HG03064 (cell line): ENCODE measurements at regions not wholly inside any gene's neighbourhood (a gene's known extent, or its start where the extent isn't known, plus 50 kb on each side); places are given as distances from the start of the nearest gene placed in this dataset.
"Not testable (repeated sequence)": the region's sequence is repeated elsewhere in the genome, so short reads cannot be mapped to it uniquely, and the experiment has no call there.

Experiments used
- ATAC-seq: cut with Tn5 transposase; IDR thresholded peaks from one replicate; pipeline ENCODE4 v1.9.1; 2021; ENCODE audit warnings: low read depth; ENCODE audit not compliant: unreplicated experiment

DNA sequence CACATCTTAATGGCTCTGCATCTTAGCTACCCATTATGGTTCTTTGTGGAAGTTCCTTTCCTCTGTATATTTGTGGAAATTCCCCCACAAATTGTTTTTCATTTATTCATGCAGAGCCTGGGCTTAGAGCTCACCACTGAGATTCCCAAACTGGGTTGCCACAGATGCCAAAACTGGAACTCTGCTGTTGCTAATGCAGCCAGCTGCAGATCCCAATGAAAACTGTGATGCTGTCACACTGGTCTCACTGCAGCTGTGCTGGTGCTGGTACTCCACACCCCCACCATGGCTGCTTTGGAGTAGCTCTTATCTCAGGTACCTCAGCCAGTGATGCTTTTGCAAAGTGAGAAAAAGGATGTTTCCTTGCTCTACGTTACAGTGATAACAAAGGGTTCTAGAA, 87.7 kb downstream of the DCK start:
- ATAC-seq, result no peak

DNA sequence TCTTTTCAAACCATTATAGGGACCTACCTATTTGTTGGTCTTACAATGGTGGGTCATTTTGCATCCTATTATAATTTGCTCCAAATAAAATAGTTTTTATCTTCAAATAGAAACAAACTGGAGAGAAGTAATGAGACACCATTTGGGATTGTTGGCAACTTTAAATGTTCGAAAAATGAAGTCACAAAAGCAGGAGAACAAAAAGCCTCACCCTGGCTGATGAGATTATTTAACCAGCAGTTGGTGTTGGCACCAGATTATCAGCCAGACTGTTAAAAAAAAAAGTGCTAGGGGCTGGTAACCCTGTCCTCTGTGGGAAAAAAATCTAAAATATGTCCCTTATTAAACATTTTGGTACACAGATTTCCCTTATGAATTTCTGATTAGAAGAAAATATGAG, 100.3 kb downstream of the DCK start:
- no peak for ATAC-seq

DNA sequence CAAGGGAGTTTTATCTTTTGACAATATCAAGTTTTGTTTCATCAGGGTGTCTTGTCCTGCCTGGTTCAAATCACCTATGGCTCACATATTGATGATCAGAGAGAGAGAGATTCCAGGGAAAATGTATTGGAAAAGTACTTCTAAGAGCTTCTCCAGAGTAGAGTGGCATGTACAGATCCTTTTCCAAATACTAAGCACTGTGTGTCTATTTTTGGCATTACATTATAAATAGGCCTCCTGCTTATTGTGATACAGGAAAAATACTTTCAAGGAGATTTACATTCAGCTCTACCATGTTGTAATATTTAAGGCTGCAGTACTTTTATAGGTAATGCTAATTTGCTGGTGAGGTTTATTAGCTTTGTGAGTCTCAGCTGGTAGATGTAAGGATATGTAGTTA, 100.8 kb downstream of the DCK start:
- ATAC-seq, result no peak

DNA sequence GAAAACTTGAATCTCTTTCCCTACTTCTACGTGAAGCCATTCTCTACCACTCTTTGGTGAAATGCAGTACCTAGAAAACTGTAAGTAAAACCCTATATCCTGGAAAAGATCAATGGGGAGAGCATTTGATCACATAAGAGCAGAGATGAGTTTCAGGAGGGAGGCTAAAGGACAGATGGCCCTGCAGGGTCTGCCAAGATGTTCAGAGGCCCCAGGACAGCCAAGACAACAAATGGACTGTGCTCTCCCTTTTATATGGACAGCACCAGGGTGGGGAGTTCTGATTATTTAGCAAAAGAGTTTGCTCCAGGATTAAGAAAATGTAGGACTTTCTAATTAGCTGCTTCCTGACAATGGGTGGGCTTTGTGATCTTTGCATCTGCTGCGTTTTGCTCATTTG, 101.7 kb downstream of the DCK start:
- no peak for ATAC-seq

DNA sequence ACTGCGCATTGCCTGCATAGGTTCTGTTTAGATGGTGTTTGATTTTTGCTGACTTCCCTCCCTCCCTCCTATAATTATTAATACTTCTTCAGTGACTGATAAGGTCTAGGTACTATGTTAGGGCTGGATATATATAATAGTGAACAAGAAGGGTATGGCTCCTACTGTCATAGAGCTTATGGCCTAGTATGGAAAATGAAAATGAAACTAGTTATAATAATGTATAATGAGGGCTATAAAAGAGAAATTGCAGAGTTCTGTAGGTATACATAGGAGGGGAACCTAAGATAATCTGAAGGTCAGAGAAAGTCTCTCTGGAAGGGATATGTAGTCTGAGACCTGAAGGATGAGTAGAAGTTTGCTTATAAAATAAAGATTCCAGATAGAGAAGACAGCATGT, 102.1 kb downstream of the DCK start:
- no peak for ATAC-seq

DNA sequence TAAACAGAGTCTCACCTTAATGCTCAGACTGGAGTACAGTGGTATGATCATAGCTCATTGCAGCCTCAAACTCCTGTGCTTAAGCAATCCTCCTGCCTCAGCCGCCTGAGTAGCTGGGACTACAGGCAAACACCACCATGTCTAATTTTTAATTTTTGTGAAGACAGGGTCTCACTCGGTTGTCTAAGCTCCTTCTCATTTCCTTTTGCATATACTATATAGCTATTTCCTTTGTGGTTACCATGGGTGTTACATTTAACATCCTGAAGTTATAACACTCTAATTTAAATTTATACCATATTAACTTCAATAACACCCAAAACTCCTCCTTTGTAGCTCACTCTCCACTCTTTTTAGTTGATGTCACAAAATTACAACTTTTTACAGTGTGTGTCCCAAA, 114.3 kb downstream of the DCK start:
- ATAC-seq, result no peak

DNA sequence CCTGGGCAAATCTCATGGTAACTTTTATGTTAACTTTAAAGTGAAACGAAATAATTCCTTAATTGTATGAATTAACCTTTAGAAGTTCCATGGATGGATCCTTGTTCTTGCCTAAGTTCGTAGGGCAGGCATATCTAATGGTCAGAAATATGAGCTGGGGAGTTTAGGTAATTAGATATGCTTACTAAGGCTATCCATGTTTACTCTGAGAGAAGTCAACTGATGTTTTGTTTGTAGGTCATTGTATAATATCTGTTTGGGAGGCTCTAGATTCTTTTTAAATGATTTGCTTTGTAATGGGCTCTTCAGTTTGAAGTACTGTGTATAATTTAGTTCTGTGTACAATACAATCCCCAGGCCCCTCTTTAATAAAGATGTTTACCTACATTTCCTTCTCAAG, 117.0 kb downstream of the DCK start:
- ATAC-seq, result no peak

DNA sequence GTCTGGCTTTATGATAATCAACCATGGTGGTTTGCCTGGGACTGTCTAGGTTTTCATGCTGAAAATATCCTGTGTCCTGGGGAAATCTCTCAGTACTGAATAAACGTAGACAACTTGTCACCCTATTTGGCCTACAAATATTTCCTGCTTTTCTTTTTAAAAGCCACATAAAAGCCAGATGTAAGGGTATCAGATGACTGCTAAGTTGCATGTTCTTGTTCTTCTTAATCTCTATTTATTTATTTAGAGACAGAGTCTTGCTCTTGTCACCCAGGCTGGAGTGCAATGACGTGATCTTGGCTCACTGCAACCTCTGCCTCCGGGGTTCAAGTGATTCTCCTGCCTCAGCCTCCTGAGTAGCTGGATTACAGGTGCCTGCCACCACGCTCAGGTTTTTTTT, 117.7 kb downstream of the DCK start:
- not testable (repeated sequence) for ATAC-seq

DNA sequence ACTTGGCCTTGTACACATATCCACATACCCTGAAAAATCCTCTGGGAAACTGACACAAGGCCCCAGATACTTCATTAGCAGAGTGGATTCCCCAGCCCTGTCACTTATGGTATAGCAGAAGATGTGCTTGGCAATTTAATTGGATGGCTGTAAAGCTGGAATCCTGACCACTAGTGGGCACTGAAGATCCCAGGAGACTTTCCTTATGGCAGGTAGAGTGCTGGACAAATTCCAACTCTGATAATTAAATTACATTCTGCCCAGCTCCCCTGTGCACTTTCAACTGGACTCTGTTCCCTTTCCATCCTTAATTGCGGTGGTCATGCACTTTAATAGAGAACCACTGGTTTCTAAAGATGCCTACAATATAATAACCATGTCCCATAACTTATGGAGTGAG, 119.8 kb downstream of the DCK start:
- no peak for ATAC-seq

DNA sequence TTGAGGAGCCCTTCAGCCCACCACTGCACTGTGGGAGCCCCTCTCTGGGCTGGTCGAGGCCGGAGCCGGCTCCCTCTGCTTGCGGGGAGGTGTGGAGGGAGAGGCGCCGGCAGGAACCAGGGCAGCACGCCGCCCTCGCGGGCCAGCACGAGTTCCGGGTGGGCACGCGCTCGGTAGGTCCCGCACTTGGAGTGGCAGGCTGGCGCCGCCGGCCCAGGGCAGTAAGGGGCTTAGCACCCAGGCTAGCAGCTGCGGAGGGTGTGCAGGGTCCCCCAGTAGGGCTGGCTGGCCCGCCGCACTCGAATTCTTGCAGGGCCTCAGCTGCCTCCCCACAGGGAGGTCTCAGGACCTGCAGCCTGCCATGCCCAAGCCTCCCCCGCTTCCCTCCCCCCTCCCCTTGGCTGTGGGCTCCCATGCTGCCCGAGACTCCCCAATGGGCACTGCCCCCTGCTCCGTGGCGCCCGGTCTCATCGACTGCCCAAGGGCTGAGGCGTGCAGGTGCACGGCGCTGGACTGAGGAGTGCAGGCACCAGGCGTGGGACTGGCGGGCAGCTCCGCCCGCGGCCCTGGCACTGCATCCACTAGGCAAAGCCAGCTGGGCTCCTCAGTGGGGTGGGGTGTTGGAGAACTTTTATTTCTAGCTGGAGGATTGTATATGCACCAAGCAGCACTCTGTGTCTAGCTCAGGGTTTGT, 127.5 kb downstream of the DCK start:
- no peak for ATAC-seq

DNA sequence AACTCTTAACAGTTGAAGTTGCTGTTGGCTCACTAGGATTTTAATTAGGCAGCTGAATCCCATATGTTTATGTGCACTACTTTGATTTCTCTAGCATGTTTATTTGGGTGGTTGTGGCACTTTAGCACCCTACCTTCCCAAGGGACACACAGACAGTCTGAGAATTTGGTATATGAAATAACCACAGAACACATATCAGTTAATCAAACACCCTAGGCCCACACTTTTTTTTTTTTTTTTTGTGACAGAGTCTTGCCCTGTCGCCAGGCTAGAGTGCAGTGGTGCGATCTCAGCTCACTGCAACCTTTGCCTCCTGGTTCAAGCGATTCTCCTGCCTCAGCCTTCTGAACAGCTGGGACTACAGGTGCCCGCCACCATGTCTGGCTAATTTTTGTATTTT, 130.5 kb downstream of the DCK start:
- no peak for ATAC-seq

DNA sequence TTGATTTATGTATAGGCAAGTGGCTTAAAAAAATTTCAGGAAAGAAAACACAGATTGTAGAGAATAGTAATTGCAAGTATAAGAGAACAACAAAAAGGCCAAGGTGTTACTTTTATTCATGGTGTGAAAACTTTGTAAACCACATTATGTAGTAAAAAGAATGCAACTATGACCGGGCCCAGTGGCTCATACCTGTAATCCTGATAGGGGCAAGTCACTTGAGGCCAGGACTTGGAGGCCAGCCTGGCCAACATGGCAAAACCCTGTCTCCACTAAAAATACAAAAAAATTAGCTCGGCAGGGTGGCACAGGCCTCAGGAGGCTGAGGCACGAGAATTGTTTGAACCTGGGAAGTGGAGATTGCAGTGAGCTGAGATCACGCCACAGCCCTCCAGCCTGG, 131.7 kb downstream of the DCK start:
- no peak for ATAC-seq

DNA sequence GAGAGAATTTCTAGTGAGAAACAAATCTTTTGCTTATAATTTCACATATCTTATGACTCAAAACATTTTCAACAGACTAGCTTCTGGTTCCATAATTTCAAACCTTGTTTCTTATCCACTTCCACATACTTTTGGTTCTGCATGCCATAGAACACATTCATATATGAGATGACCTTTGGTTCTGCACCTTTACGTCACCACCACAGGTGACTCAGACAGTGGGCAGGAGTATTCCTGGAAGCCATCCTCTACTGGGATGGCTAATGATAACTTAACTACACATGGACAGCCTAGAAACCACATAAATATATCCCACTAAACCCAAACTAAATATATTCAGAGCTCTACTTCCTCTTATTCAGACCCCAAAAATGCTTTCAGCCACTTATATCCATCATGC, 133.3 kb downstream of the DCK start:
- ATAC-seq, result no peak

DNA sequence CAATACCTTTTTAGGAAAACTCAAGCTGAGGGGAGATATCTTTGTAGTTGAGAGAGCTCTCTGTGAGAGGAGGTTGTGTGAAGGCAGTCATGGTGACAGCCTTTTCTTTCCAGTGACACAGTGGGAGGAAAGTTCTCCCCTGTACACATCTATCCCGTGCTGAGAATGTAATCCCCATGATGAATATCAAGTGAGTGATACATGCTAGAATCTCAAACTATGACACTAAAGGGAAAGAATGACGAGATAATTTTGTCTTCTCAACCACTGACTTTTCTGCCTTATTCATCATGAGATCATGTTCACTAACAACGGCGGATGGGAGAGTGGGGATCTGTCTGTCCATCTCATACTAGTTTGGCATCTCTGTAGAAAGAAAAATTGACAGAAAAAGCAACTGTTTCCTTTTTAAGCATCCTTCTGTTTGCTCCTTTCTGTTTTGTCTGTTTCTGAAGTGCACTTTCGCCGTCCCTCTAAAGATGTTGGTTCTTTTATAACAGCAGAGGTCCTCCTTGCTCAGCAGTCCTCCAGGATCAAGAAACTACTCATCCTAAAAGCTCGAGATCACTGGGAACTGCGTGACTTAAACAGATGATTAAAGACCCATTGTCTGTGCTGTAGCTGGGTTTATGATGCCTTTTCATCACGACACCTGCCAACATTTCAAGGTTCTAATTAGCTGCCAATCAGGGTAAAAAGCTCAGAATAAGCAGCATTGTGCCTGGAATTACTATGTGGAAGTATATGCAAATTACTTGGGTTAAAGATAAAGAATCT, 137.6 kb downstream of the DCK start:
- ATAC-seq, result no peak

DNA sequence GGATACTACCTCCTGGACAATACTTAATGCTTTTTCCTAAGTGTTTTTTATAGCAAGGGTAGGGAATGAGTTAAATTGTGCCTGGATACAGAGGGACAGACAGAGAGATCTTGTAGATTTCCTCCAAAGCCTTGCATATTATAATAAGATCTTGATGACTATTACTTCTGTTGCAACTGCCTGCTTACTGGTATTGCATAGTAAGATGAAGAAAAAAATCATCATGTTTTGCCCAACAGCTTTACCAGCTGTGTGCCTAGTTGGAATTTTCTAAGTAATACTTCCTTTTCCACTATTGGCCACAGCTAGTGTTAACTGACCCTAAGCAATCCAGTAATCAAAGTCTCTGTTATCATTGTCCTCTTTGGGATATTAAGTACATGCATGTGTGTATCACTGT, 139.0 kb downstream of the DCK start:
- no peak for ATAC-seq

DNA sequence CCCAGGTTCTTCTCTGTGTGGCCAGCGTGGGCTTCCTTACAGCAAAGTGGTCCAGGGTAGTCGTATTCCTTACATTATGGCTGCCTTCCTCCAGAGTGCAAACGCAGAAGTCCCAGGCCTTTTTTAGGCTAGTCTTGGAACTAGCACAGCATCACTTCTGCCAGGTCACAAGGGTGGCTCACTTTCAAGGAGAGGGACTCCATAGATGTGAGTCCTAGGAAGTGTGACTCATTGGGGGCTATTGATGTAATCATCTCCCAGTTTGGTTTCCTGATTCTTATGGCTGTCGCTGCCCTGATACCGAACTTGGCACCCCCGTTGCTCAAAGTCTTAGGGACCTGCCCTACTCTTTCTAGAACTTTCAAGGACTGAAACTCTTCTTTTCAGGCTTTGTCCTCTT, 140.0 kb downstream of the DCK start:
- ATAC-seq, result no peak

DNA sequence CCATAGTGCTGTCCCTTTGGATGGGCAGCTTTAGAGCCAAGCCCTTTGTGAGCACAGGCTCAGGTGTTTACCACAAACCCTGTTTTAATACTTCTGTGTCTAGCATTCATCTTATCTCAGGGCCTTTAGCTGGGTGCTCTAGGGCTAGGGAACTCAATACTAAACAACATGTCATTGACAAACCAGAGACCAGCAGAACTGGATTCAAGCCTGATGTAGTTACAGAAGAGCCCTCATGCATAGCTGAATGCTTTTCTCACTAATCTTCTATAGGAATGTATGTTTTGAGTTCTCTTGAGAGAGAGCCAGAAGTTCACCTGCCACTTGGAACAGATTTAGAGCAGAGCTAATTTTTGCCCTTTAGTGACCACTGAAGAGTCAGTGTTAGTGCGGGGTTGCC, 142.6 kb downstream of the DCK start:
- no peak for ATAC-seq

DNA sequence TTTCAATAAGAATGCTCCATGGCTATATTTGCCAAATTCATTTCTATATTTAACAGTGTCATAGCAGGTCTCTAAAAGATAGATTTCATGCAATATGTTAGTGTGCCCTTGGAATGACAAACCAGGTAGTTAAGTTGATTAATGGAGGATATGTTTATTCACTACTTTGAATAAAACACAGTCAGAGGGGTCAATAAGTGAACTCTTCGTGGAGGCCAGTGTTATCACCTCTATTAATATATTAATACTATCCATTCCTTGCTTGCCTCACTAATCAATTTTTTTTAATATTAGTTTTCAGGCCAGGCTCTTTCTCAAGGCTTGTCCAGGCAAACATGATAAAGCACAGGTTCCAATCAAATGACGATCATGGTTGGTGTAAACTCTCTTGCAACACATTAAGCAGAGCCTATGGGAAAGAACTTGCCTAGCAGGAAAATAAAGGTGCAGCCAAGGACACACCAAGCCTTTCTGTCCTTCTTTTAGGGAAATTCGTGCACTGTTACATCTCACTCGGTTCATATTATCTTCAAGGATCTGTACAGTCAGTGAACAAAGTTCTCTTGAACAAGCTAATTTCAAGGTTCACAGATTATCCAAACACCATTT, 144.7 kb downstream of the DCK start:
- ATAC-seq, result no peak

DNA sequence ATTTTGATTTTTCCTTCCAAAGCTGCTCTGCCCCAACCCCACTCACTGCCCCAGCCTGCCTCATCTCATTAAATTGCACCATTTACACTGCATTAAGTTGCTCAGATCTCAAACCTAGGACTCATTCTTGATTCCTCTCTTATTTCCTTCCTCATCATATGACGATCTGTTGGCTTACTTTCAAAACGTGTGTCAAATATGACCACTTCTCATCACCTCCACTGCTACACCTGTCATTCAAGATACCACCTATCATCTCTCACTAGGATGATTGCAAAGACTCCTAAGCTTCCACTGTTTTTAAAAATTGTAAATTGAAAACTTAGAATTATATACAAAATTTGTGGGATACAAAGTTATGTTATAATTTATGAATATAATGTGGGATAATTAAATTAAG, 147.1 kb downstream of the DCK start:
- no peak for ATAC-seq

DNA sequence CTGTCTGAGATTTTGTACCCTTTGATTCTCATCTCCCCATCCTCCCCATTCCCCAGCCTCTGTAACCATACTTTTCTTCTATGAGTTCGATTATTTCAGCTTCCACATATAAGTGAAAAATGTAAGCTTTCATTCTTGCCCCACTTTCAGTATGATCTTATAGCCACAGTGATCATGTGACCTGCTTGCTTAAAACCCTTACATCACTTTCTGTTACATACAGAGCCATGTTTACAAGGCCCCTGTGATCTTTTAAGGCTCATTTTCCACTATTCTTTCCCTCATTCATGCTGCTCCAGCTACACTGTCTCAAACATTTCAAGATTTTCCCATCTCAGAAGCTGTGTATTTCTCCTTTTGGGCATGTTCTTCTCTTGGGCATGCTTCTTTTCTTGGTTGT, 147.7 kb downstream of the DCK start:
- no peak for ATAC-seq

DNA sequence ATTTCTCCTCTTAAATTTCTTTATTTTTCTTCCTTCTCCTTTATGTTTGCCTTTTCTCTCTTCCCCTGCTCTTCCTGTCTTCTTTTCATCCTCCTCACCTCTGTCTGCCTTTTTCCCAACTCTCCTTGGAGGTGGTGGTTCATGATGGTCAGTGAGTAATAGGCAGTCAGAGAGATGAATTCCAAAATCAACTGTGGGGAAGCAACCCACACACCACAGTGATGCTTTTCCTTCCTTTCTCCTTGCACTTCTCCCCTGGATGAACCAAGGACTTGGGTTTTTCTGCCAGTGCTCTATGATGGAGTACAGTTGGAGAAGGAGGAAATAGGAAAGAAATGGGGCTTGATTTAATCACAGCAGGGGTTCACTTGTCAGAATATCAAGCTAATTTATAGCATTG, 153.8 kb downstream of the DCK start:
- no peak for ATAC-seq

DNA sequence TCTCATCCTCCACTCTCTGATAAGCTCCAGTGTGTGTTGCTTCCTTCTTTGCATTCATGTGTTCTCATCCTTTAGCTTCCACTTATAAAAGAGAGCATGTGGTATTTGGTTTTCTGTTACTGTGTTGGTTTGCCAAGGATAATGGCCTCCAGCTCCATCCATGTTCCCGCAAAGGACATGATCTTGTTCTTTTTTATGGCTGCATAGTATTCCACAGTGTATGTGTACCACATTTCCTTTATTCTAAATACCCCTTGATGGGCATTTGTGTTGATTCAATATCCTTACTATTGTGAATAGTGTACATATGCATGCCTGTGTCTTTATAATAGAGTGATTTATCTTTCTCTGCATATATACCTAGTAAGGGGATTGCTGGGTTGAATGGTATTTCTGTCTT, 155.1 kb downstream of the DCK start:
- no peak for ATAC-seq
